Lung (tissue), 9 donors: ENCODE measurements at regions not wholly inside any gene's neighbourhood (a gene's known extent, or its start where the extent isn't known, plus 50 kb on each side); places are given as distances from the start of the nearest gene placed in this dataset.
"Not testable (repeated sequence)": the region's sequence is repeated elsewhere in the genome, so short reads cannot be mapped to it uniquely, and the experiment has no call there.

Source experiments
- ATAC-seq: fragments of 200-7000 bp; cut with Tn5 transposase; one replicate; pipeline ENCODE4 v1.9.1; 2020; ENCODE audit warnings: moderate number of reproducible peaks; ENCODE audit not compliant: insufficient read depth, low FRiP score
- DNase-seq, 3 donors: peaks; one replicate each; pipeline ENCODE4 v3.0.0-alpha.2; 2013 to 2017
- H3K27ac ChIP-seq, 2 donors: one replicate each; pipeline ENCODE4 v1.5.1; 2013; ENCODE audit warnings: mild to moderate bottlenecking in 2 of 2, moderate library complexity in 2 of 2, control low read depth in 1 of 2, inconsistent platforms in 1 of 2, low read depth in 1 of 2, low read length in 1 of 2
- H3K27me3 ChIP-seq, 3 donors: one replicate each; pipeline ENCODE4 v1.5.1; 2013; ENCODE audit warnings: low read length in 2 of 3; ENCODE audit not compliant: control insufficient read depth in 3 of 3, insufficient read depth in 3 of 3
- H3K36me3 ChIP-seq, 4 donors: one replicate each; pipeline ENCODE4 v1.5.1; 2013; ENCODE audit warnings: low read length in 4 of 4, mild to moderate bottlenecking in 1 of 4, moderate library complexity in 1 of 4; ENCODE audit not compliant: control insufficient read depth in 4 of 4, insufficient read depth in 4 of 4
- H3K4me1 ChIP-seq, 5 donors: one replicate each; pipeline ENCODE4 v1.5.1; 2013; ENCODE audit warnings: low read length in 5 of 5, mild to moderate bottlenecking in 2 of 5, moderate library complexity in 1 of 5; ENCODE audit not compliant: control insufficient read depth in 5 of 5, insufficient read depth in 5 of 5
- H3K4me3 ChIP-seq: one replicate; pipeline ENCODE4 v1.5.1; 2013; ENCODE audit warnings: mild to moderate bottlenecking, control low read depth, moderate library complexity
- H3K9ac ChIP-seq, 2 donors: one replicate each; pipeline ENCODE4 v1.5.1; 2013; ENCODE audit warnings: low read length in 2 of 2, control low read depth in 1 of 2; ENCODE audit not compliant: insufficient read depth in 1 of 2
- H3K9me3 ChIP-seq, 4 donors: one replicate each; pipeline ENCODE4 v1.5.1; 2013; ENCODE audit warnings: low read length in 3 of 4, mild to moderate bottlenecking in 1 of 4, moderate library complexity in 1 of 4; ENCODE audit not compliant: control insufficient read depth in 4 of 4, insufficient read depth in 3 of 4
- WGBS, 2 donors: extraction: QIAGEN DNeasy Blood & Tissue Kit; methylation state at CpG; one replicate each; pipeline ENCODE4 v1.1.7; 2013; 5-methylcytosine and 5-hydroxymethylcytosine counted together
- donor health status: Bipolar disorder and iron deficiency.
- donor health status: healthy.
- donor health status: DM: yes; HTN: yes; CAD: no.

DNA sequence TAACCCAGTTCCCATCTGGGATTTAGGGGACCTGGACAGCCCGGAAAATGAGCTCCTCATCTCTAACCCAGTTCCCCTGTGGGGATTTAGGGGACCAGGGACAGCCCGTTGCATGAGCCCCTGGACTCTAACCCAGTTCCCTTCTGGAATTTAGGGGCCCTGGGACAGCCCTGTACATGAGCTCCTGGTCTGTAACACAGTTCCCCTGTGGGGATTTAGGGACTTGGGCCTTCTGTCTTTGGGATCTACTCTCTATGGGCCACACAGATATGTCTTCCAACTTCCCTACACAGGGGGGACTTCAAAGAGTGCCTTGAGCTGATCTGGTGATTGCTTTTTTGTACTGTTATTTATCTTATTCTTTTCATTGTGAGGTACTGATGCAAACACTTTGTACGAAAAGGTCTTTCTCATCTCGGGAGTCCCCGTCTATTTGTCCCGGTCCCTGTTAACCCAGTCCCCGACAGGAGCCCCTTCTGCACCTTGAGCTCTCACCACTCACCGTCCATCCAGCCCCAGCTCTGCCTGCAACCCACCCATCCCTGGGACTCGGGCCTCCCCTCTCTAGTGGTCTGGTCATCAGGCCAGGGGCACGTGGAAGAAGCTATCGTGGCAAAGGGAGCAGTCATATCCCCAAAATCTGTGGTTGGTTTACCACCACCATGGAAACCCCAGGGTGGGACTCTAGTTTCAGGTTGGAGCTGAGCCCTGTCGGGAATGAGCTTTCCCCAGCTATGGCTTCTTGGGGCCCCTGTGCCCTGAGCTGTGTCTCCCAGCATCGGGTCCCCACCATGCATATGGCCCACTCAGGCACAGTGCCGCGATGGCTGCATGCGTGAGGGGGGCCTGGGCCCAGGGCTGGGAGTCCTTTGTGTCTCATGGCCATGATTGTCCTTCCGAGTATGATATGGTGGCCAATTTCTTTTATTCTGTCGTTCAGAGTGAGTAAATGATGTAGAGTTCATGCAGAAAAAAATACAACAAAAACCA, 270.4 kb upstream of the PLCXD1 start:
- not testable (repeated sequence) for ATAC-seq, H3K4me3 ChIP-seq, H3K27ac ChIP-seq, DNase-seq, H3K36me3 ChIP-seq, H3K4me1 ChIP-seq, H3K9ac ChIP-seq, H3K27me3 ChIP-seq, H3K9me3 ChIP-seq
- 81 to 86% methylated on average over 2 of the region's 18 CpGs for WGBS, 2 donors

DNA sequence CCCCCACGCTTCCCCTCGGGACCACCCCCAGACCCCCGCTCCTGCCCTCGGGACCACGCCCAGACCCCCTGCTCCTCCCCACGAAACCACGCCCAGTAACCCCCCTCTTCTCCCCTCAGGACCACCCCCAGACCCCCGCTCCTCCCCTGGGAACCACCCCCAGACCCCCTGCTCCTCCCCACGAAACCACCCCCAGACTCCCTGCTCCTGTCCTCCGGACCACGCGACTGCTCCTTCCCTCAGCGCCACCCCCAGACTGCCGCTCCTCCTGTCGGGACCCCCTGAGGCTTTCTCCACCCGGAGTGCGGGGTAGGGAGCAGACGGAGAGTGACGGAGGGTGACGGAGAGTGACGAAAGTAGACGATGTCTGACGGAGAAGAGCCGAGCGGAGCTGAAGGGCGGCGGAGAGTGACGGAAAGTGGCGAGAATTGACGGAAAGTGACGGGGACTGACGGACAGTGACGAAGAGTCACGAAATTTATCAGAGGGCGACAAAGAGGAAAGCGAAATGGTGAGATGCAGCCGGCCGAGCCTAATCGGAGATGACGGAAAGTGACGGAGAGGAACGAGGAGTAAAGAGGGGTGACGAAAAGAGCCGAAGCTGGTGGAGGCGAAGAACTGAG, 267.2 kb upstream of the PLCXD1 start:
- H3K9me3 ChIP-seq, H3K27ac ChIP-seq, H3K9ac ChIP-seq, H3K27me3 ChIP-seq, H3K4me1 ChIP-seq, H3K4me3 ChIP-seq, H3K36me3 ChIP-seq: not testable (repeated sequence)
- 71% methylated on average over 21 of the region's 45 CpGs; no CpG with 5 or more reads in 1 of the 2 donors for WGBS, 2 donors
- peak; percentile 62 for ATAC-seq
- DNase-seq: peak in 1 of 3 donors; percentile 3

DNA sequence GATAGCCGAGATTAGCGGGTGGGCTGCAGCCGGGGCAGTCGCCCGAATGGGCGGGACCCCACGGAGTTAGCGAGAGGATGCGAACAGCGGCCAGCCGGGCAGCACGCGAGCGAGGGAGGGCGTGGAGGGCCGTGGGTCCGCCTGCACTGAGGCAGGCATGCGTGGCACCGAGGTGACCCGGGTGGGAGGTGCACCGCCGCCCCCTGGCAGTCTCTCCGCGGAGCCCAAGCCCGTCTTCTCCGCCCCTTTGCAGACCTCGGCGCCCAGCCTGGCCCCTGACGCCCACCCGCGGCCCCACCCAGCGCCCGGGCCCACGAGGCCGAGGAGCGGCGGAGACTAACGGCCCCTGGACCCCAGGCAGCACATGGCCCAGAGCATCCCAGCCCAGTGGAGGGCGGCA, 266.7 kb upstream of the PLCXD1 start:
- not testable (repeated sequence) for DNase-seq, H3K9me3 ChIP-seq, H3K36me3 ChIP-seq, H3K27ac ChIP-seq, H3K27me3 ChIP-seq, H3K4me3 ChIP-seq, H3K9ac ChIP-seq, ATAC-seq, H3K4me1 ChIP-seq
- WGBS, 2 donors: 56% methylated on average over 23 of the region's 39 CpGs; no CpG with 5 or more reads in 1 of the 2 donors

DNA sequence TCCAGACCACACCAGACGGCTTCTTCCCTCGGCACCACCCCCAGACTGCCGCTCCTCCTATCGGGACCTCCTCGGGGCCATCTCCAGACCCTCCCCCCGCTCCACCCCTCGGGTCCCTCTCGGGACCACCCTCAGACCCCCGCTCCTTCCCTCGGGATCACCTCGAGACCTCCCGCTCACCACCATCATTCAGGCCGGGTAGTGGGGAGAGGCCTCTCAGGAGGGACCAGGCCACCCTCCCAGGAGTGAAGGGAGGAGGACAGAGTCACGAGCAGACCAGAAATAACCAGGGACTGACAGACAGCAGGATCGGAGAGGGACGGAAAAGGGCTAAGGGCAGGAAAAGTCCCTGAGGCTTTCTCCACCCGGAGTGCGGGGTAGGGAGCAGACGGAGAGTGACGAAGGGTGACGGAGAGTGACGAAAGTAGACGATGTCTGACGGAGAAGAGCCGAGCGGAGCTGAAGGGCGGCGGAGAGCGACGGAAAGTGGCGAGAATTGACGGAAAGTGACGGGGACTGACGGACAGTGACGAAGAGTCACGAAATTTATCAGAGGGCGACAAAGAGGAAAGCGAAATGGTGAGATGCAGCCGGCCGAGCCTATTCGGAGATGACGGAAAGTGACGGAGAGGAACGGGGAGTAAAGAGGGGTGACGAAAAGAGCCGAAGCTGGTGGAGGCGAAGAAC, 262.3 kb upstream of the PLCXD1 start:
- 30 to 83% methylated on average over 10 to 14 of the region's 47 CpGs for WGBS, 2 donors
- not testable (repeated sequence) for H3K27me3 ChIP-seq, DNase-seq, H3K4me3 ChIP-seq, H3K36me3 ChIP-seq, H3K9me3 ChIP-seq, H3K27ac ChIP-seq, H3K9ac ChIP-seq, H3K4me1 ChIP-seq
- peak; percentile 83 for ATAC-seq

DNA sequence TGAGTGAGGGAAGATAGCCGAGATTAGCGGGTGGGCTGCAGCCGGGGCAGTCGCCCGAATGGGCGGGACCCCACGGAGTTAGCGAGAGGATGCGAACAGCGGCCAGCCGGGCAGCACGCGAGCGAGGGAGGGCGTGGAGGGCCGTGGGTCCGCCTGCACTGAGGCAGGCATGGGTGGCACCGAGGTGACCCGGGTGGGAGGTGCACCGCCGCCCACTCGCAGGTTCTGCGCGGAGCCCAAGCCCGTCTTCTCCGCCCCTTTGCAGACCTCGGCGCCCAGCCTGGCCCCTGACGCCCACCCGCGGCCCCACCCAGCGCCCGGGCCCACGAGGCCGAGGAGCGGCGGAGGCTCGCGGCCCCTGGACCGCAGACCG, 261.7 kb upstream of the PLCXD1 start:
- H3K9ac ChIP-seq, H3K4me1 ChIP-seq, H3K27ac ChIP-seq, H3K9me3 ChIP-seq, H3K27me3 ChIP-seq, ATAC-seq, H3K4me3 ChIP-seq, H3K36me3 ChIP-seq, DNase-seq: not testable (repeated sequence)
- WGBS, 2 donors: 23% methylated on average over 9 of the region's 41 CpGs; no CpG with 5 or more reads in 1 of the 2 donors
